ENCODE measurements at regions not wholly inside any gene's neighbourhood (a gene's known extent, or its start where the extent isn't known, plus 50 kb on each side); places are given as distances from the start of the nearest gene placed in this dataset.

- 92 to 100% methylated on average over 5 of the region's 5 CpGs for WGBS, 2 donors
- Histone ChIP-seq H3K27me3 (no peaks in the 10 kb centered on the region), H3K27ac (no peak overlapping the region), H3K4me1 (peaks cover 0 to 17% (median 0%) of the 10 kb centered on the region in 9 donors), H3K4me3 (no peak overlapping the region), H3K9me3 (peaks cover 0 to 7% (median 0%) of the 10 kb centered on the region in 11 donors), H3K36me3 (no peaks in the 10 kb centered on the region)
- intact Hi-C loops (cut with DNase I) = no loop called here
- TF ChIP-seq CTCF (IDR thresholded peaks at IDR 0.05) = no peak
- DNase-seq = no peak
- no peak for ATAC-seq
Measured at GRCh38 chr5:159640921-159641320, 275.4 kb upstream of the ADRA1B start.

- H3K27ac ChIP-seq = no peak overlapping the region
- H3K27me3 ChIP-seq = no peaks in the 10 kb centered on the region
- H3K9me3 ChIP-seq = peaks cover 0 to 7% (median 0%) of the 10 kb centered on the region in 11 donors
- ATAC-seq = peak; percentile 42 to 88 (median 74)
- peaks cover 0 to 17% (median 0%) of the 10 kb centered on the region in 9 donors for H3K4me1 ChIP-seq
- no peak overlapping the region for H3K4me3 ChIP-seq
- WGBS, 2 donors = 65 to 73% methylated on average over 7 of the region's 7 CpGs
- TF ChIP-seq CTCF (IDR thresholded peaks at IDR 0.05) = no peak
- peak; percentile 26 to 30 for DNase-seq
- intact Hi-C loops (cut with DNase I) = no loop called here
- no peaks in the 10 kb centered on the region for H3K36me3 ChIP-seq
Measured at GRCh38 chr5:159641371-159642039, 274.8 kb upstream of the ADRA1B start.

- ATAC-seq (no peak), DNase-seq (no peak)
- H3K4me1 ChIP-seq = peaks cover 0 to 17% (median 0%) of the 10 kb centered on the region in 9 donors
- H3K27ac ChIP-seq = no peak overlapping the region
- H3K9me3 ChIP-seq = peaks cover 0 to 1% (median 0%) of the 10 kb centered on the region in 11 donors
- no peak overlapping the region for H3K4me3 ChIP-seq
- H3K36me3 ChIP-seq = no peaks in the 10 kb centered on the region
- TF ChIP-seq CTCF (IDR thresholded peaks at IDR 0.05) = no peak
- intact Hi-C loops (cut with DNase I) = no loop called here
- WGBS, 2 donors = 95 to 99% methylated on average over 2 of the region's 2 CpGs
- H3K27me3 ChIP-seq = no peaks in the 10 kb centered on the region
Measured at GRCh38 chr5:159642379-159642778, 273.9 kb upstream of the ADRA1B start.

GRCh38 chr5:159644053-159644452, 272.2 kb upstream of the ADRA1B start:
- WGBS, 2 donors = 12 to 29% methylated on average over 1 of the region's 1 CpG
- H3K36me3 ChIP-seq = no peaks in the 10 kb centered on the region
- no peaks in the 10 kb centered on the region for H3K27me3 ChIP-seq
- no peak overlapping the region for H3K27ac ChIP-seq
- H3K9me3 ChIP-seq = no peaks in the 10 kb centered on the region
- peaks cover 0 to 17% (median 0%) of the 10 kb centered on the region in 9 donors for H3K4me1 ChIP-seq
- H3K4me3 ChIP-seq = no peak overlapping the region
- intact Hi-C loops (cut with DNase I) = no loop called here
- no peak for DNase-seq
- peak in 4 of 8 donors; percentile 23 to 42 (median 38) for ATAC-seq
- TF ChIP-seq CTCF (IDR thresholded peaks at IDR 0.05) = no peak

Measured in heart right ventricle (tissue), 16 donors.